H9 (cell line): ENCODE measurements at regions not wholly inside any gene's neighbourhood (a gene's known extent, or its start where the extent isn't known, plus 50 kb on each side); places are given as distances from the start of the nearest gene placed in this dataset.
"Not testable (repeated sequence)": the region's sequence is repeated elsewhere in the genome, so short reads cannot be mapped to it uniquely, and the experiment has no call there.

Experiments used
- DNase-seq: peaks from one replicate; pipeline ENCODE4 v3.0.0-alpha.2; 2017
- H2AFZ ChIP-seq: one replicate; pipeline ENCODE4 v1.6.1; 2013; ENCODE audit warnings: mild to moderate bottlenecking, low read length, control low read depth, moderate library complexity
- H2AK5ac ChIP-seq: 2 replicates; pipeline ENCODE4 v1.6.1; 2013; ENCODE audit warnings: low read length, control low read depth, mixed read lengths; ENCODE audit not compliant: insufficient read length
- H2BK120ac ChIP-seq: one replicate; pipeline ENCODE4 v1.6.1; 2013; ENCODE audit warnings: low read depth, mild to moderate bottlenecking, low read length, control low read depth, inconsistent platforms; ENCODE audit not compliant: poor library complexity, severe bottlenecking
- H2BK12ac ChIP-seq: 2 replicates; pipeline ENCODE4 v1.6.1; 2013; ENCODE audit warnings: low read length, control low read depth, mixed read lengths, low read depth; ENCODE audit not compliant: insufficient read length
- H2BK15ac ChIP-seq: 2 replicates; pipeline ENCODE4 v1.6.1; 2013; ENCODE audit warnings: low read depth, low read length, control low read depth
- H2BK20ac ChIP-seq: one replicate; pipeline ENCODE4 v1.6.1; 2013; ENCODE audit warnings: low read depth, mild to moderate bottlenecking, low read length, control low read depth, inconsistent platforms; ENCODE audit not compliant: poor library complexity, severe bottlenecking
- H2BK5ac ChIP-seq: 2 replicates; pipeline ENCODE4 v1.6.1; 2013; ENCODE audit warnings: low read length, control low read depth, mixed read lengths; ENCODE audit not compliant: insufficient read length
- H3K14ac ChIP-seq: 2 replicates; pipeline ENCODE4 v1.6.1; 2013; ENCODE audit warnings: low read length, control low read depth; ENCODE audit not compliant: insufficient read depth
- H3K18ac ChIP-seq: 2 replicates; pipeline ENCODE4 v1.6.1; 2013; ENCODE audit warnings: low read depth, mild to moderate bottlenecking, mixed read lengths, low read length, control low read depth; ENCODE audit not compliant: insufficient read length
- H3K23ac ChIP-seq: 2 replicates; pipeline ENCODE4 v1.6.1; 2013; ENCODE audit warnings: low read length, control low read depth, mixed read lengths, low read depth; ENCODE audit not compliant: insufficient read length
- H3K23me2 ChIP-seq: 2 replicates; pipeline ENCODE4 v1.6.1; 2013; ENCODE audit warnings: low read depth, mild to moderate bottlenecking, mixed read lengths, low read length, control low read depth; ENCODE audit not compliant: insufficient read length, poor library complexity, severe bottlenecking
- H3K27ac ChIP-seq: 2 replicates; pipeline ENCODE4 v1.5.1; 2013; ENCODE audit warnings: low read length, control low read depth, mixed read lengths, low read depth; ENCODE audit not compliant: insufficient read length
- H3K27me3 ChIP-seq: 2 replicates; pipeline ENCODE4 v1.6.1; 2013; ENCODE audit warnings: low read length, control low read depth, inconsistent platforms; ENCODE audit not compliant: insufficient read depth
- H3K4ac ChIP-seq: 2 replicates; pipeline ENCODE4 v1.6.1; 2013; ENCODE audit warnings: low read depth, mild to moderate bottlenecking, control low read depth, inconsistent platforms, low read length, moderate library complexity
- H3K4me1 ChIP-seq: 2 replicates; pipeline ENCODE4 v1.6.1; 2013; ENCODE audit warnings: low read length, control low read depth, inconsistent platforms; ENCODE audit not compliant: insufficient read depth
- H3K4me2 ChIP-seq: 2 replicates; pipeline ENCODE4 v1.6.1; 2013; ENCODE audit warnings: low read length, control low read depth, mixed read lengths; ENCODE audit not compliant: insufficient read length, insufficient read depth
- H3K56ac ChIP-seq: 2 replicates; pipeline ENCODE4 v1.6.1; 2013; ENCODE audit warnings: low read depth, mild to moderate bottlenecking, mixed read lengths, low read length, control low read depth; ENCODE audit not compliant: insufficient read length
- H3K79me1 ChIP-seq: 2 replicates; pipeline ENCODE4 v1.6.1; 2013; ENCODE audit warnings: low read depth, mild to moderate bottlenecking, moderate library complexity, low read length, control low read depth, inconsistent platforms; ENCODE audit not compliant: insufficient read depth, poor library complexity, severe bottlenecking
- H3K79me2 ChIP-seq: 2 replicates; pipeline ENCODE4 v1.6.1; 2013; ENCODE audit warnings: low read length, control low read depth, inconsistent platforms; ENCODE audit not compliant: insufficient read depth
- H3K9ac ChIP-seq: 2 replicates; pipeline ENCODE4 v1.6.1; 2013; ENCODE audit warnings: low read length, control low read depth, mixed read lengths; ENCODE audit not compliant: insufficient read length; ENCODE audit errors: extremely low read depth
- H3K9me3 ChIP-seq: one replicate; pipeline ENCODE4 v1.6.1; 2013; ENCODE audit warnings: low read depth, low read length, inconsistent platforms; ENCODE audit not compliant: control insufficient read depth
- H3T11ph ChIP-seq: one replicate; pipeline ENCODE4 v1.6.1; 2013; ENCODE audit warnings: mild to moderate bottlenecking, low read length, control low read depth, inconsistent platforms
- H4K20me1 ChIP-seq: one replicate; pipeline ENCODE4 v1.6.1; 2013; ENCODE audit not compliant: control insufficient read depth, insufficient read length, insufficient read depth
- H4K5ac ChIP-seq: 2 replicates; pipeline ENCODE4 v1.6.1; 2013; ENCODE audit warnings: low read depth, mild to moderate bottlenecking, mixed read lengths, low read length, control low read depth; ENCODE audit not compliant: insufficient read length
- H4K8ac ChIP-seq: replicated peaks from 2 replicates; pipeline ENCODE4 v1.6.1; 2013; ENCODE audit warnings: low read length, control low read depth, mixed read lengths, low read depth; ENCODE audit not compliant: insufficient read length
- H4K91ac ChIP-seq: 2 replicates; pipeline ENCODE4 v1.6.1; 2013; ENCODE audit warnings: low read depth, mild to moderate bottlenecking, moderate library complexity, mixed read lengths, low read length, control low read depth; ENCODE audit not compliant: insufficient read length
- H3K27ac Mint-ChIP-seq, 3 experiments: 2 replicates in 2 of 3; 3 replicates in 1 of 3; pipeline ENCODE4 v1.8.0; 2020 to 2021; ENCODE audit warnings: mixed read lengths in 3 of 3, mild to moderate bottlenecking in 1 of 3, moderate library complexity in 1 of 3
- H3K27me3 Mint-ChIP-seq: 2 replicates; pipeline ENCODE4 v1.8.0; 2021; ENCODE audit warnings: low read depth, mild to moderate bottlenecking, moderate library complexity, mixed read lengths
- H3K36me3 Mint-ChIP-seq, 3 experiments: 2 replicates in 2 of 3; 3 replicates in 1 of 3; pipeline ENCODE4 v1.8.0; 2020 to 2021; ENCODE audit warnings: low read depth in 3 of 3, mixed read lengths in 3 of 3; ENCODE audit not compliant: insufficient read depth in 1 of 3
- H3K4me1 Mint-ChIP-seq, 2 experiments: 2 replicates each; pipeline ENCODE4 v1.8.0; 2020; ENCODE audit warnings: mixed read lengths in 2 of 2
- H3K4me3 Mint-ChIP-seq, 2 experiments: 2 replicates in 1 of 2; 3 replicates in 1 of 2; pipeline ENCODE4 v1.8.0; 2020 to 2021; ENCODE audit warnings: mild to moderate bottlenecking in 2 of 2, mixed read lengths in 2 of 2, moderate library complexity in 1 of 2
- H3K9me3 Mint-ChIP-seq, 2 experiments: 2 replicates in 1 of 2; 3 replicates in 1 of 2; pipeline ENCODE4 v1.8.0; 2020; ENCODE audit warnings: mild to moderate bottlenecking in 2 of 2, mixed read lengths in 2 of 2, moderate library complexity in 1 of 2
- CTCF ChIP-seq: fragments of 200-600 bp; sonication (generic); conservative IDR thresholded peaks from 3 replicates; pipeline ENCODE4 v1.8.0; 2021; ENCODE audit warnings: antibody characterized with exemption, mild to moderate bottlenecking
- WGBS: extraction: QIAGEN DNeasy Blood & Tissue Kit; methylation state at CpG from one replicate; pipeline ENCODE4 v1.1.7; 2013; ENCODE audit warnings: missing lambda C conversion rate, low lambda C conversion rate, mixed read lengths; ENCODE audit not compliant: insufficient read length; ENCODE audit errors: extremely low coverage; 5-methylcytosine and 5-hydroxymethylcytosine counted together

GRCh38 chr3:170806141-170806540, 63.9 kb downstream of the RPL22L1 start:
- H3K27ac ChIP-seq = no peak overlapping the region
- H2BK12ac ChIP-seq = no peak overlapping the region
- H3K27me3 Mint-ChIP-seq = no peaks in the 10 kb centered on the region
- no peak overlapping the region for H4K8ac ChIP-seq
- no peaks in the 10 kb centered on the region for H3K79me2 ChIP-seq
- H2BK5ac ChIP-seq = no peak overlapping the region
- no peak overlapping the region for H2AFZ ChIP-seq
- no peak overlapping the region for H4K91ac ChIP-seq
- H2BK120ac ChIP-seq = no peak overlapping the region
- H3K4me1 ChIP-seq = peaks cover 3% of the 10 kb centered on the region; the same call in 1 of the 2 replicates
- H3K23ac ChIP-seq = no peak overlapping the region
- H3T11ph ChIP-seq = no peak overlapping the region
- TF ChIP-seq CTCF = no peak
- H3K23me2 ChIP-seq = no peaks in the 10 kb centered on the region
- H3K4ac ChIP-seq = no peak overlapping the region
- H3K79me1 ChIP-seq = no peaks in the 10 kb centered on the region
- WGBS = no CpG with 5 or more reads among the region's 5 CpGs
- H2BK15ac ChIP-seq = no peak overlapping the region
- H3K4me3 Mint-ChIP-seq = no peak overlapping the region
- peaks cover 0 to 3% (median 0%) of the 10 kb centered on the region in 3 experiments; a peak in 1 of 7 replicates for H3K36me3 Mint-ChIP-seq
- H3K4me1 Mint-ChIP-seq = peaks cover 20 to 25% of the 10 kb centered on the region in 2 experiments
- no peak for DNase-seq
- no peak overlapping the region for H3K56ac ChIP-seq
- H2AK5ac ChIP-seq = no peak overlapping the region
- no peak overlapping the region for H3K14ac ChIP-seq
- H3K27ac Mint-ChIP-seq = no peak overlapping the region
- H4K20me1 ChIP-seq = no peaks in the 10 kb centered on the region
- no peaks in the 10 kb centered on the region for H3K9me3 ChIP-seq
- H3K9me3 Mint-ChIP-seq = peaks cover 3 to 4% of the 10 kb centered on the region in 2 experiments; a peak in 3 of 5 replicates
- no peak overlapping the region for H3K9ac ChIP-seq
- H3K27me3 ChIP-seq = no peaks in the 10 kb centered on the region
- no peak overlapping the region for H4K5ac ChIP-seq
- no peak overlapping the region for H3K4me2 ChIP-seq
- no peak overlapping the region for H3K18ac ChIP-seq
- no peak overlapping the region for H2BK20ac ChIP-seq

GRCh38 chr3:170805296-170805695, 64.7 kb downstream of the RPL22L1 start:
- H2BK15ac ChIP-seq, H4K5ac ChIP-seq, H3K14ac ChIP-seq, H3K23me2 ChIP-seq, H3K18ac ChIP-seq, H2BK12ac ChIP-seq, H2AFZ ChIP-seq, H3K4me1 ChIP-seq, H3K27ac Mint-ChIP-seq, H4K20me1 ChIP-seq, H4K91ac ChIP-seq, H3K9me3 ChIP-seq, H2BK5ac ChIP-seq, H3K23ac ChIP-seq, H3K4me2 ChIP-seq, H3K79me2 ChIP-seq, H3K4ac ChIP-seq, H3K79me1 ChIP-seq, H3T11ph ChIP-seq, H3K4me3 Mint-ChIP-seq, H2AK5ac ChIP-seq, H3K27me3 Mint-ChIP-seq, H3K36me3 Mint-ChIP-seq, H3K56ac ChIP-seq, H3K27ac ChIP-seq, DNase-seq, H2BK120ac ChIP-seq, H3K27me3 ChIP-seq, H2BK20ac ChIP-seq, H4K8ac ChIP-seq, H3K9me3 Mint-ChIP-seq, H3K9ac ChIP-seq: not testable (repeated sequence)
- no CpG with 5 or more reads among the region's 1 CpG for WGBS
- H3K4me1 Mint-ChIP-seq = peaks cover 20 to 25% of the 10 kb centered on the region in 2 experiments
